SH-SY5Y (cell line): ENCODE measurements at regions not wholly inside any gene's neighbourhood (a gene's known extent, or its start where the extent isn't known, plus 50 kb on each side); places are given as distances from the start of the nearest gene placed in this dataset.

Source experiments
- GATA2 ChIP-seq: IDR thresholded peaks from 2 replicates; pipeline ENCODE4 v1.6.1; 2011; ENCODE audit warnings: mild to moderate bottlenecking, low read depth, low read length
- GATA3 ChIP-seq: IDR thresholded peaks from 2 replicates; pipeline ENCODE4 v1.6.1; 2011; ENCODE audit warnings: low read depth, mild to moderate bottlenecking, low read length, moderate library complexity

- TF ChIP-seq GATA2 = no peak
- no peak for TF ChIP-seq GATA3
Measured at GRCh38 chr9:88711719-88712118, 176.7 kb downstream of the NXNL2 start.
